Endothelial cell of umbilical vein (primary cell): ENCODE measurements at regions not wholly inside any gene's neighbourhood (a gene's known extent, or its start where the extent isn't known, plus 50 kb on each side); places are given as distances from the start of the nearest gene placed in this dataset.

ENCODE experiments used
- BruUV-seq: library from RNA; stranded (reverse); fragments of 400-500 nt; replicated peaks from 2 replicates; lab custom pipeline; 2021; lab: Mats Ljungman, UMichigan
- CTCF ChIA-PET: fragments of 300-600, 350-600 bp; sonication (Branson Sonifier 250); formaldehyde crosslinking; loops from one replicate; lab custom pipeline; 2021; ENCODE audit warnings: antibody characterized with exemption, inconsistent platforms; lab: Charles Lee
- POLR2A ChIA-PET: fragments of 300-600, 350-600 bp; sonication (Branson Sonifier 250); formaldehyde crosslinking; loops from one replicate; lab custom pipeline; 2021; ENCODE audit warnings: antibody characterized with exemption, inconsistent platforms; lab: Charles Lee
- DNase-seq: peaks from one replicate; pipeline ENCODE4 v3.0.0-alpha.2; 2011; ENCODE audit warnings: low read depth, low spot score
- FAIRE-seq: peaks from 2 replicates; lab custom pipeline; 2011; peaks lifted over from hg19 to GRCh38; lab: Jason Lieb, UNC
- H2AFZ ChIP-seq: 2 replicates; pipeline ENCODE4 v1.6.0; 2012; ENCODE audit warnings: low read depth, low read length, control low read depth, inconsistent platforms
- H3K27ac ChIP-seq: 2 replicates; pipeline ENCODE4 v1.5.1; 2011; ENCODE audit warnings: low read depth, mild to moderate bottlenecking, control low read depth, low read length, moderate library complexity; ENCODE audit not compliant: insufficient read depth
- H3K27me3 ChIP-seq, 2 experiments: 2 replicates each; pipeline versions ENCODE4 v1.6.0 to v1.6.1; 2011; ENCODE audit warnings: low read length in 2 of 2, mixed read lengths in 1 of 2; ENCODE audit not compliant: control insufficient read depth in 2 of 2, insufficient read depth in 2 of 2
- H3K36me3 ChIP-seq, 2 experiments: 2 replicates in 1 of 2; 3 replicates in 1 of 2; pipeline ENCODE4 v1.5.1; 2011; ENCODE audit warnings: low read length in 2 of 2, mild to moderate bottlenecking in 1 of 2, moderate library complexity in 1 of 2; ENCODE audit not compliant: control insufficient read depth in 2 of 2, insufficient read depth in 2 of 2; ENCODE audit errors: extremely low read depth in 1 of 2
- H3K4me1 ChIP-seq: 3 replicates; pipeline ENCODE4 v1.5.1; 2011; ENCODE audit warnings: mild to moderate bottlenecking, low read length; ENCODE audit not compliant: control insufficient read depth, insufficient read depth; ENCODE audit errors: extremely low read depth
- H3K4me2 ChIP-seq: 2 replicates; pipeline ENCODE4 v1.6.1; 2011; ENCODE audit warnings: low read length, control low read depth, mixed read lengths; ENCODE audit not compliant: insufficient read depth
- H3K4me3 ChIP-seq, 3 experiments: fragments of 200-600 bp in 1 of 3; sonication (generic), shearing (Covaris generic) in 1 of 3; replicated peaks in 1 of 3; 2 replicates each; pipeline ENCODE4 v1.5.1; 2011 to 2016; ENCODE audit warnings: control low read depth in 3 of 3, low read length in 3 of 3, mild to moderate bottlenecking in 2 of 3, inconsistent platforms in 1 of 3, low read depth in 1 of 3, moderate library complexity in 1 of 3; ENCODE audit not compliant: insufficient read depth in 1 of 3
- H3K79me2 ChIP-seq: 2 replicates; pipeline ENCODE4 v1.6.0; 2012; ENCODE audit warnings: low read length, inconsistent platforms; ENCODE audit not compliant: control insufficient read depth, insufficient read depth
- H3K9ac ChIP-seq: replicated peaks from 2 replicates; pipeline ENCODE3; 2011; ENCODE audit warnings: low read length, control low read depth; ENCODE audit not compliant: insufficient read depth; ENCODE audit errors: extremely low read depth
- H3K9me1 ChIP-seq: replicated peaks from 3 replicates; pipeline ENCODE4 v1.6.0; 2011; ENCODE audit warnings: mild to moderate bottlenecking, low read length; ENCODE audit not compliant: control insufficient read depth, insufficient read depth; ENCODE audit errors: extremely low read depth
- H3K9me3 ChIP-seq: replicated peaks from 2 replicates; pipeline ENCODE4 v1.5.1; 2012; ENCODE audit warnings: low read length, inconsistent platforms; ENCODE audit not compliant: control insufficient read depth, insufficient read depth
- H4K20me1 ChIP-seq: replicated peaks from 2 replicates; pipeline ENCODE3; 2011; ENCODE audit warnings: mild to moderate bottlenecking, low read length; ENCODE audit not compliant: control insufficient read depth, insufficient read depth; ENCODE audit errors: extremely low read depth
- CTCF ChIP-seq, 2 donors: IDR thresholded peaks; 1 replicate in 1 of 2; 2 replicates in 1 of 2; pipeline ENCODE4 v1.5.1; 2011; ENCODE audit warnings: low read length in 2 of 2, mild to moderate bottlenecking in 2 of 2, moderate library complexity in 2 of 2, control low read depth in 1 of 2, inconsistent platforms in 1 of 2, low read depth in 1 of 2; ENCODE audit not compliant: insufficient read depth in 1 of 2; ENCODE audit errors: extremely low read depth in 1 of 2
- FOS ChIP-seq: IDR thresholded peaks from 2 replicates; pipeline ENCODE4 v1.6.1; 2011; ENCODE audit warnings: mild to moderate bottlenecking, low read length, moderate library complexity, borderline replicate concordance; ENCODE audit not compliant: insufficient read depth
- GATA2 ChIP-seq: IDR thresholded peaks from 2 replicates; pipeline ENCODE4 v1.7.0; 2011; ENCODE audit warnings: low read depth, mild to moderate bottlenecking, moderate library complexity, mixed read lengths, low read length; ENCODE audit not compliant: insufficient read length, insufficient read depth
- MYC ChIP-seq: IDR thresholded peaks from one replicate; pipeline ENCODE4 v1.6.1; 2011; ENCODE audit warnings: mild to moderate bottlenecking, low read depth, low read length
- POLR2A ChIP-seq: IDR thresholded peaks from 2 replicates; pipeline ENCODE4 v1.6.1; 2012; ENCODE audit warnings: low read depth, mild to moderate bottlenecking, control low read depth, low read length
- POLR2AphosphoS5 ChIP-seq: IDR thresholded peaks from 2 replicates; pipeline ENCODE4 v1.6.1; 2012; ENCODE audit warnings: low read depth, mild to moderate bottlenecking, control low read depth, low read length, moderate library complexity; ENCODE audit not compliant: insufficient read depth
- dilution Hi-C: fragments of 300-500 bp; cut with MboI; formaldehyde crosslinking; loops from one replicate; pipeline ENCODE4 v1.15.0; 2019; ENCODE audit warnings: low sequenced_read_pairs; ENCODE audit not compliant: extremely low pct_ligation_motif_present
- intact Hi-C: fragments of 100-400 bp; cut with micrococcal nuclease; formaldehyde crosslinking; loops from one replicate; pipeline ENCODE4 v1.10.0; 2022

- no peak overlapping the region for H2AFZ ChIP-seq
- DNase-seq (no peak), FAIRE-seq (no peak)
- no peaks in the 10 kb centered on the region for H3K79me2 ChIP-seq
- no peaks in the 10 kb centered on the region for H3K4me1 ChIP-seq
- no TSS peak for BruUV-seq
- ChIA-PET POLR2A (no interaction called here), CTCF (no interaction called here)
- dilution Hi-C loops, result no loop called here
- H3K9ac ChIP-seq, result no peak overlapping the region
- H4K20me1 ChIP-seq, result no peaks in the 10 kb centered on the region
- no peak overlapping the region for H3K4me2 ChIP-seq
- intact Hi-C loops, result no loop called here
- H3K27me3 ChIP-seq, result no peaks in the 10 kb centered on the region
- no peak overlapping the region for H3K4me3 ChIP-seq
- no peaks in the 10 kb centered on the region for H3K9me3 ChIP-seq
- TF ChIP-seq POLR2A (no peak), MYC (no peak), POLR2AphosphoS5 (no peak), GATA2 (no peak), CTCF (IDR thresholded peaks at IDR 0.05; ENCODE audit: extremely low read depth in 1 of 2, insufficient read depth in 1 of 2, low read depth in 1 of 2, low read length in 2 of 2) (no peak), FOS (no peak)
- H3K9me1 ChIP-seq, result no peaks in the 10 kb centered on the region
- no peaks in the 10 kb centered on the region for H3K36me3 ChIP-seq
- H3K27ac ChIP-seq, result no peak overlapping the region
These were observed 182.2 kb upstream of the GATB start for GRCh38 chr4:151942971-151943370.

GRCh38 chr4:151940926-151941617 lies 180.3 kb upstream of the GATB start:
- FAIRE-seq, result no peak
- no peak overlapping the region for H3K4me2 ChIP-seq
- ChIA-PET CTCF (no interaction called here), POLR2A (no interaction called here)
- intact Hi-C loops, result no loop called here
- no peaks in the 10 kb centered on the region for H3K79me2 ChIP-seq
- H3K4me3 ChIP-seq, result no peak overlapping the region
- dilution Hi-C loops, result no loop called here
- no peak overlapping the region for H3K9ac ChIP-seq
- no peaks in the 10 kb centered on the region for H3K27me3 ChIP-seq
- TF ChIP-seq CTCF (IDR thresholded peaks at IDR 0.05; ENCODE audit: extremely low read depth in 1 of 2, insufficient read depth in 1 of 2, low read depth in 1 of 2, low read length in 2 of 2), result no peak
- no peaks in the 10 kb centered on the region for H3K9me3 ChIP-seq
- H3K27ac ChIP-seq, result no peak overlapping the region
- no peaks in the 10 kb centered on the region for H3K9me1 ChIP-seq
- DNase-seq, result no peak
- no peak overlapping the region for H2AFZ ChIP-seq
- BruUV-seq, result no TSS peak
- no peaks in the 10 kb centered on the region for H3K4me1 ChIP-seq
- no peaks in the 10 kb centered on the region for H3K36me3 ChIP-seq
- H4K20me1 ChIP-seq, result no peaks in the 10 kb centered on the region
